Activated CD8-positive, alpha-beta T cell treated with anti-CD3 and anti-CD28 coated beads for 36 hours (primary cell): ENCODE measurements at regions not wholly inside any gene's neighbourhood (a gene's known extent, or its start where the extent isn't known, plus 50 kb on each side); places are given as distances from the start of the nearest gene placed in this dataset.

ENCODE experiments used
- ATAC-seq: fragments of 200-7000 bp; cut with Tn5 transposase; one replicate; pipeline ENCODE4 v1.10.0; 2021; ENCODE audit warnings: mild to moderate bottlenecking, moderate library complexity
- CTCF ChIA-PET: fragments of 350-600 bp; sonication (Branson Sonifier 250); formaldehyde crosslinking; loops from one replicate; lab custom pipeline; 2021; ENCODE audit warnings: antibody characterized with exemption; lab: Charles Lee
- POLR2A ChIA-PET: fragments of 350-600 bp; sonication (Branson Sonifier 250); formaldehyde crosslinking; loops from one replicate; lab custom pipeline; 2021; ENCODE audit warnings: antibody characterized with exemption; lab: Charles Lee
- DNase-seq: peaks from one replicate; pipeline ENCODE4 v3.0.0-alpha.2; 2020
- H3K27ac Mint-ChIP-seq: one replicate; pipeline ENCODE4 v1.8.0; 2021; ENCODE audit warnings: mild to moderate bottlenecking, mixed read lengths
- H3K27me3 Mint-ChIP-seq: one replicate; pipeline ENCODE4 v1.8.0; 2021; ENCODE audit warnings: mixed read lengths
- H3K36me3 Mint-ChIP-seq: one replicate; pipeline ENCODE4 v1.8.0; 2021; ENCODE audit warnings: low read depth, mixed read lengths
- H3K4me1 Mint-ChIP-seq: one replicate; pipeline ENCODE4 v1.8.0; 2021; ENCODE audit warnings: low read depth, mixed read lengths
- H3K4me3 Mint-ChIP-seq: one replicate; pipeline ENCODE4 v1.8.0; 2021; ENCODE audit warnings: mild to moderate bottlenecking, moderate library complexity, mixed read lengths
- H3K9me3 Mint-ChIP-seq: one replicate; pipeline ENCODE4 v1.8.0; 2021; ENCODE audit warnings: mixed read lengths
- CTCF ChIP-seq: fragments of 200-600 bp; IDR thresholded peaks from one replicate; pipeline ENCODE4 v1.8.0; 2022; ENCODE audit warnings: antibody characterized with exemption, mild to moderate bottlenecking
- intact Hi-C: fragments of 100-400 bp; cut with micrococcal nuclease; formaldehyde crosslinking; loops from one replicate; pipeline ENCODE4 v1.10.0; 2022

GRCh38 chr6:100980949-100981348, 99.8 kb upstream of the ASCC3 start:
- DNase-seq (no peak), ATAC-seq (no peak)
- TF ChIP-seq CTCF: no peak
- H3K27me3 Mint-ChIP-seq: peaks cover 2% of the 10 kb centered on the region
- ChIA-PET POLR2A (no interaction called here), CTCF (interaction anchor here (1.3 kb wide), 1 partner anchor 8 kb away, joined by 6 read pairs; no protein-coding TSS in a partner anchor)
- intact Hi-C loops: no loop called here
- H3K9me3 Mint-ChIP-seq: peaks cover 3% of the 10 kb centered on the region
- H3K27ac Mint-ChIP-seq: no peak overlapping the region
- H3K36me3 Mint-ChIP-seq: no peaks in the 10 kb centered on the region
- no peaks in the 10 kb centered on the region for H3K4me1 Mint-ChIP-seq
- no peak overlapping the region for H3K4me3 Mint-ChIP-seq

GRCh38 chr6:100986921-100987320, 105.8 kb upstream of the ASCC3 start:
- no peak overlapping the region for H3K4me3 Mint-ChIP-seq
- H3K27ac Mint-ChIP-seq: no peak overlapping the region
- CTCF ChIA-PET: no interaction called here
- intact Hi-C loops: no loop called here
- H3K27me3 Mint-ChIP-seq: peaks cover 3% of the 10 kb centered on the region
- TF ChIP-seq CTCF: no peak
- H3K4me1 Mint-ChIP-seq: no peaks in the 10 kb centered on the region
- peaks cover 4% of the 10 kb centered on the region for H3K9me3 Mint-ChIP-seq
- no peaks in the 10 kb centered on the region for H3K36me3 Mint-ChIP-seq
- ATAC-seq: no peak
- DNase-seq: no peak
- POLR2A ChIA-PET: no interaction called here

- DNase-seq (no peak), ATAC-seq (no peak)
- H3K27me3 Mint-ChIP-seq: peaks cover 4% of the 10 kb centered on the region
- H3K4me1 Mint-ChIP-seq: no peaks in the 10 kb centered on the region
- CTCF ChIA-PET: no interaction called here
- no peaks in the 10 kb centered on the region for H3K36me3 Mint-ChIP-seq
- no peak overlapping the region for H3K4me3 Mint-ChIP-seq
- H3K27ac Mint-ChIP-seq: no peak overlapping the region
- intact Hi-C loops: no loop called here
- POLR2A ChIA-PET: no interaction called here
- peaks cover 6% of the 10 kb centered on the region for H3K9me3 Mint-ChIP-seq
- no peak for TF ChIP-seq CTCF
Observed at GRCh38 chr6:100987556-100987955, 106.4 kb upstream of the ASCC3 start.

- ChIA-PET POLR2A (no interaction called here), CTCF (interaction anchor here (1.0 kb wide), 1 partner anchor 8 kb away, joined by 6 read pairs; no protein-coding TSS in a partner anchor)
- no peaks in the 10 kb centered on the region for H3K36me3 Mint-ChIP-seq
Observed at GRCh38 chr6:100988391-100988984, 107.4 kb upstream of the ASCC3 start.

More at GRCh38 chr6:100988391-100988984, 107.4 kb upstream of the ASCC3 start:
- Mint-ChIP-seq H3K4me1 (no peaks in the 10 kb centered on the region), H3K4me3 (no peak overlapping the region), H3K27me3 (peaks cover 2% of the 10 kb centered on the region), H3K27ac (no peak overlapping the region), H3K9me3 (peaks cover 3% of the 10 kb centered on the region)
- no peak for DNase-seq
- TF ChIP-seq CTCF: no peak
- intact Hi-C loops: no loop called here
- no peak for ATAC-seq
